Panc1 (cell line): ENCODE measurements at regions not wholly inside any gene's neighbourhood (a gene's known extent, or its start where the extent isn't known, plus 50 kb on each side); places are given as distances from the start of the nearest gene placed in this dataset.

ENCODE experiments used
- ATAC-seq: fragments of 200-7000 bp; cut with Tn5 transposase; 2 replicates; pipeline ENCODE4 v1.9.1; 2020; ENCODE audit warnings: mild to moderate bottlenecking, moderate library complexity
- BruUV-seq: library from RNA; stranded (reverse); fragments of 400-500 nt; replicated peaks from 2 replicates; lab custom pipeline; 2021; lab: Mats Ljungman, UMichigan
- CTCF ChIA-PET: fragments of 300-600 bp; sonication (Branson Sonifier 250); formaldehyde crosslinking; loops from one replicate; lab custom pipeline; 2022; ENCODE audit warnings: antibody characterized with exemption; lab: Charles Lee
- POLR2A ChIA-PET: fragments of 300-600 bp; sonication (Branson Sonifier 250); formaldehyde crosslinking; loops from one replicate; lab custom pipeline; 2022; ENCODE audit warnings: antibody characterized with exemption; lab: Charles Lee
- DNase-seq: peaks from one replicate; pipeline ENCODE4 v3.0.0-alpha.2; 2010; ENCODE audit warnings: low read depth, low spot score
- H3K27ac ChIP-seq: 2 replicates; pipeline ENCODE4 v1.5.1; 2011; ENCODE audit warnings: mild to moderate bottlenecking, low read length, inconsistent platforms
- H3K27me3 ChIP-seq: fragments of 200-500 bp; sonication (Bioruptor generic); 2 replicates; pipeline ENCODE4 v1.6.0; 2014; ENCODE audit warnings: low read length, inconsistent platforms; ENCODE audit not compliant: control insufficient read depth, insufficient read depth
- H3K36me3 ChIP-seq: fragments of 200-500 bp; sonication (Bioruptor generic); 2 replicates; pipeline ENCODE4 v1.5.1; 2014; ENCODE audit warnings: inconsistent platforms, mild to moderate bottlenecking, low read length, moderate library complexity; ENCODE audit not compliant: control insufficient read depth, insufficient read depth
- H3K4me1 ChIP-seq: 2 replicates; pipeline ENCODE4 v1.5.1; 2011; ENCODE audit warnings: inconsistent platforms, mild to moderate bottlenecking, low read length, moderate library complexity; ENCODE audit not compliant: control insufficient read depth, insufficient read depth
- H3K4me3 ChIP-seq, 2 experiments: 2 replicates each; pipeline ENCODE4 v1.5.1; 2011 to 2012; ENCODE audit warnings: low read depth in 2 of 2, low read length in 2 of 2, mild to moderate bottlenecking in 2 of 2, inconsistent platforms in 1 of 2, moderate library complexity in 1 of 2
- H3K9me3 ChIP-seq: fragments of 200-500 bp; sonication (Bioruptor generic); 2 replicates; pipeline ENCODE4 v1.5.1; 2014; ENCODE audit warnings: low read depth, mild to moderate bottlenecking, inconsistent platforms, low read length, moderate library complexity; ENCODE audit not compliant: control insufficient read depth, insufficient read depth
- POLR2AphosphoS5 ChIP-seq: IDR thresholded peaks from 2 replicates; pipeline ENCODE4 v1.6.1; 2012; ENCODE audit warnings: mild to moderate bottlenecking, low read depth, low read length, moderate library complexity
- SIN3A ChIP-seq: IDR thresholded peaks from 2 replicates; pipeline ENCODE4 v1.6.1; 2012; ENCODE audit warnings: low read depth, mild to moderate bottlenecking, low read length, moderate library complexity, borderline replicate concordance; ENCODE audit not compliant: insufficient read depth
- TCF7L2 ChIP-seq: IDR thresholded peaks from 2 replicates; pipeline ENCODE4 v1.6.1; 2011; ENCODE audit warnings: mild to moderate bottlenecking, low read depth, low read length, inconsistent platforms
- in situ Hi-C: cut with HindIII; loops from 2 replicates; pipeline ENCODE4 v1.10.0; 2016; ENCODE audit warnings: low sequenced_read_pairs, low pct_unique_long_range_greater_than_20kb
- intact Hi-C: fragments of 100-400 bp; cut with micrococcal nuclease; formaldehyde crosslinking; loops from one replicate; pipeline ENCODE4 v1.10.0; 2022; ENCODE audit not compliant: unreplicated experiment
- TF ChIP-seq, protein P1 (sequence below), 2 experiments: IDR thresholded peaks; 2 replicates each; pipeline ENCODE4 v1.6.1; 2011 to 2012; ENCODE audit warnings: low read depth in 2 of 2, control low read depth in 1 of 2, low read length in 1 of 2, mild to moderate bottlenecking in 1 of 2, moderate library complexity in 1 of 2; ENCODE audit not compliant: insufficient read depth in 1 of 2
- TF ChIP-seq, protein P2 (sequence below): fragments of 450-650 bp; IDR thresholded peaks from 2 replicates; pipeline ENCODE4 v1.5.1; 2017; ENCODE audit warnings: mild to moderate bottlenecking

- Histone ChIP-seq H3K36me3 (no peaks in the 10 kb centered on the region), H3K9me3 (no peaks in the 10 kb centered on the region), H3K27ac (no peak overlapping the region), H3K27me3 (peaks cover 13% of the 10 kb centered on the region), H3K4me1 (no peaks in the 10 kb centered on the region), H3K4me3 (no peak overlapping the region)
- POLR2A ChIA-PET = no interaction called here
- DNase-seq = no peak
- intact Hi-C loops = no loop called here
- TF ChIP-seq TCF7L2 = no peak
- no peak for TF ChIP-seq SIN3A
- TF ChIP-seq, protein P1, sequence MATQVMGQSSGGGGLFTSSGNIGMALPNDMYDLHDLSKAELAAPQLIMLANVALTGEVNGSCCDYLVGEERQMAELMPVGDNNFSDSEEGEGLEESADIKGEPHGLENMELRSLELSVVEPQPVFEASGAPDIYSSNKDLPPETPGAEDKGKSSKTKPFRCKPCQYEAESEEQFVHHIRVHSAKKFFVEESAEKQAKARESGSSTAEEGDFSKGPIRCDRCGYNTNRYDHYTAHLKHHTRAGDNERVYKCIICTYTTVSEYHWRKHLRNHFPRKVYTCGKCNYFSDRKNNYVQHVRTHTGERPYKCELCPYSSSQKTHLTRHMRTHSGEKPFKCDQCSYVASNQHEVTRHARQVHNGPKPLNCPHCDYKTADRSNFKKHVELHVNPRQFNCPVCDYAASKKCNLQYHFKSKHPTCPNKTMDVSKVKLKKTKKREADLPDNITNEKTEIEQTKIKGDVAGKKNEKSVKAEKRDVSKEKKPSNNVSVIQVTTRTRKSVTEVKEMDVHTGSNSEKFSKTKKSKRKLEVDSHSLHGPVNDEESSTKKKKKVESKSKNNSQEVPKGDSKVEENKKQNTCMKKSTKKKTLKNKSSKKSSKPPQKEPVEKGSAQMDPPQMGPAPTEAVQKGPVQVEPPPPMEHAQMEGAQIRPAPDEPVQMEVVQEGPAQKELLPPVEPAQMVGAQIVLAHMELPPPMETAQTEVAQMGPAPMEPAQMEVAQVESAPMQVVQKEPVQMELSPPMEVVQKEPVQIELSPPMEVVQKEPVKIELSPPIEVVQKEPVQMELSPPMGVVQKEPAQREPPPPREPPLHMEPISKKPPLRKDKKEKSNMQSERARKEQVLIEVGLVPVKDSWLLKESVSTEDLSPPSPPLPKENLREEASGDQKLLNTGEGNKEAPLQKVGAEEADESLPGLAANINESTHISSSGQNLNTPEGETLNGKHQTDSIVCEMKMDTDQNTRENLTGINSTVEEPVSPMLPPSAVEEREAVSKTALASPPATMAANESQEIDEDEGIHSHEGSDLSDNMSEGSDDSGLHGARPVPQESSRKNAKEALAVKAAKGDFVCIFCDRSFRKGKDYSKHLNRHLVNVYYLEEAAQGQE (IDR thresholded peaks at IDR 0.05; ENCODE audit: insufficient read depth in 1 of 2, low read depth in 2 of 2, low read length in 1 of 2) = no peak
- TF ChIP-seq, protein P2, sequence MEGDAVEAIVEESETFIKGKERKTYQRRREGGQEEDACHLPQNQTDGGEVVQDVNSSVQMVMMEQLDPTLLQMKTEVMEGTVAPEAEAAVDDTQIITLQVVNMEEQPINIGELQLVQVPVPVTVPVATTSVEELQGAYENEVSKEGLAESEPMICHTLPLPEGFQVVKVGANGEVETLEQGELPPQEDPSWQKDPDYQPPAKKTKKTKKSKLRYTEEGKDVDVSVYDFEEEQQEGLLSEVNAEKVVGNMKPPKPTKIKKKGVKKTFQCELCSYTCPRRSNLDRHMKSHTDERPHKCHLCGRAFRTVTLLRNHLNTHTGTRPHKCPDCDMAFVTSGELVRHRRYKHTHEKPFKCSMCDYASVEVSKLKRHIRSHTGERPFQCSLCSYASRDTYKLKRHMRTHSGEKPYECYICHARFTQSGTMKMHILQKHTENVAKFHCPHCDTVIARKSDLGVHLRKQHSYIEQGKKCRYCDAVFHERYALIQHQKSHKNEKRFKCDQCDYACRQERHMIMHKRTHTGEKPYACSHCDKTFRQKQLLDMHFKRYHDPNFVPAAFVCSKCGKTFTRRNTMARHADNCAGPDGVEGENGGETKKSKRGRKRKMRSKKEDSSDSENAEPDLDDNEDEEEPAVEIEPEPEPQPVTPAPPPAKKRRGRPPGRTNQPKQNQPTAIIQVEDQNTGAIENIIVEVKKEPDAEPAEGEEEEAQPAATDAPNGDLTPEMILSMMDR = no peak
- no peak for TF ChIP-seq POLR2AphosphoS5
- ATAC-seq = no peak
- no TSS peak for BruUV-seq
- CTCF ChIA-PET = no interaction called here
- in situ Hi-C loops = no loop called here
These were observed 298.7 kb downstream of the NPHP4 start for GRCh38 chr1:5693568-5693967.

DNA sequence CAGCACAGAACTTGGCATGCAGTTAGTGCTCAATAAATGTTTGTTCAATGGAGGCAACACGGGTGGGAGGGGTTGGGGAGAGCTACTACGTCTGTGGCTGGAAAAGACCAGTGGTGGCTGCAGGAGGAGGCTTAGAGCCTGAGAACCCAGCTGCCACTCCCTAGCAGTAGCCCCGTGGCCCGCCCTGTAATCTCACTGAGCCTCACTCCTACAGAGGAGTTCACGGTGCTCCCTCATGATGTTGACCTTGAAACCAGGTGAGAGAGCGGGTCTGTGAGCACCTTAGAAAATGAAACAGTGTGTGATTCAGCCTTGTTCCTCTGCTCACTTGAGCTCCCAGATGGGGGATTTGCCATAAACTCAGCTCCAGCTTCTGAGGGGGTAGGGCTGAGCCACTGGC, 299.6 kb downstream of the NPHP4 start:
- ChIA-PET POLR2A (no interaction called here), CTCF (no interaction called here)
- Histone ChIP-seq H3K9me3 (no peaks in the 10 kb centered on the region), H3K36me3 (no peaks in the 10 kb centered on the region), H3K27me3 (peaks cover 13% of the 10 kb centered on the region), H3K4me3 (no peak overlapping the region), H3K4me1 (no peaks in the 10 kb centered on the region), H3K27ac (no peak overlapping the region)
- no peak for DNase-seq
- intact Hi-C loops = no loop called here
- ATAC-seq = no peak
- in situ Hi-C loops = no loop called here
- TF ChIP-seq, protein P1 (IDR thresholded peaks at IDR 0.05; ENCODE audit: insufficient read depth in 1 of 2, low read depth in 2 of 2, low read length in 1 of 2) = no peak
- TF ChIP-seq TCF7L2 = no peak
- TF ChIP-seq SIN3A = no peak
- TF ChIP-seq POLR2AphosphoS5 = no peak
- TF ChIP-seq, protein P2 = no peak
- BruUV-seq = no TSS peak
